ENCODE measurements at regions not wholly inside any gene's neighbourhood (a gene's known extent, or its start where the extent isn't known, plus 50 kb on each side); places are given as distances from the start of the nearest gene placed in this dataset.

GRCh38 chr18:44536619-44537018 is 144.1 kb upstream of the SETBP1 start:
- no peak overlapping the region for H3K27ac ChIP-seq
- DNase-seq: no peak
- H3K4me1 ChIP-seq: no peaks in the 10 kb centered on the region
- 80 to 83% methylated on average over 1 of the region's 1 CpG for whole genome bisulfite sequencing, 2 donors
- no peaks in the 10 kb centered on the region for H3K27me3 ChIP-seq
- H3K36me3 ChIP-seq (ENCODE audit: low read depth, missing control alignments): no peaks in the 10 kb centered on the region
- H3K4me3 ChIP-seq: no peak overlapping the region
- H3K9me3 ChIP-seq: no peaks in the 10 kb centered on the region
- TF ChIP-seq POLR2A (IDR thresholded peaks at IDR 0.05): no peak
- no peak for TF ChIP-seq CTCF (IDR thresholded peaks at IDR 0.05)
- intact Hi-C loops (cut with DNase I; ENCODE audit: low total_unique reads): no loop called here

GRCh38 chr18:44537526-44537925 is 143.2 kb upstream of the SETBP1 start:
- no peak for TF ChIP-seq POLR2A (IDR thresholded peaks at IDR 0.05)
- no peak for TF ChIP-seq CTCF (IDR thresholded peaks at IDR 0.05)
- no peak for DNase-seq
- Histone ChIP-seq H3K9me3 (no peaks in the 10 kb centered on the region), H3K4me3 (no peak overlapping the region), H3K4me1 (no peaks in the 10 kb centered on the region), H3K27ac (no peak overlapping the region), H3K27me3 (no peaks in the 10 kb centered on the region), H3K36me3 (ENCODE audit: low read depth, missing control alignments) (no peaks in the 10 kb centered on the region)
- 97 to 98% methylated on average over 2 of the region's 2 CpGs for WGBS, 2 donors
- intact Hi-C loops (cut with DNase I; ENCODE audit: low total_unique reads): no loop called here

DNA sequence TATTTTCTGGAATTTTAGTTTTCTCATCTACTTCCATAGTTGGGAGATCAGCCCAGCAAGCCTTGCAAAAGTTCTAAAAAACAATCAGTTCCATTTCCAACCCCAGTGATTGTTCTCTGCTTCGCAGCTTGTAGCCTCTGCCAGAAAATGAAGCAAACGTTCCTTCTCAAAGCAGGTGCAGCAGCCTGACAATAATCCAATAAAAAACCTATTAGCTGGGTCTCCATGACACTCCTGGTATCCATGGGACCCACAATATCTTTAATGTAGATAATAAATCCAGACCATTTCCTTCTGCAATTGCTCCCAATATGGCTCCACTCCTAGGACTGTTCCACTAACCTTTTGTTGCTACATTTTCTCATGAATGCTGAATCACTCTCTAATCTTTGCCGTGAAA is 140.8 kb upstream of the SETBP1 start:
- intact Hi-C loops (cut with DNase I; ENCODE audit: low total_unique reads): no loop called here
- no peak for TF ChIP-seq POLR2A (IDR thresholded peaks at IDR 0.05)
- no peak for TF ChIP-seq CTCF (IDR thresholded peaks at IDR 0.05)
- no peak overlapping the region for H3K4me3 ChIP-seq
- H3K27me3 ChIP-seq: no peaks in the 10 kb centered on the region
- no peaks in the 10 kb centered on the region for H3K36me3 ChIP-seq (ENCODE audit: low read depth, missing control alignments)
- 68 to 83% methylated on average over 3 of the region's 3 CpGs for WGBS, 2 donors
- no peak for DNase-seq
- H3K4me1 ChIP-seq: no peaks in the 10 kb centered on the region
- no peak overlapping the region for H3K27ac ChIP-seq
- no peaks in the 10 kb centered on the region for H3K9me3 ChIP-seq

DNA sequence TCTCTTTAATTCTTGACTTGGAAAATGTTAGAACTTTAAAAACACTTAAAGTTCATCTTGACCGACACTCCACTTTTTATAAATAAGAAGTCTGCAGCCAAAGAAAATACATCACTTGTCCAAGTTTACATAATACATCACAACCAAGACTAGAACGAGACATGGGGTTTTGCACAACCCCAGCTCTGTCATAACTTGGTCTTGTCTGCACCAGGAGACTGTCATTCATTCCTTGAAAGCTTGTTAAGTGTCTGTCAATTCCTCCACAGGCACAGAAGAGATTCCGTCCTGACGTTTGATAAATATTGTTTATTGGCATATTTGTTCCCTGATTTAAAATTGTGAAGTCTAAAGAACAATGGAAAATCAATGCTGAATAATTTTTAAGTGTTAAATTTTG is 139.5 kb upstream of the SETBP1 start:
- Histone ChIP-seq H3K36me3 (ENCODE audit: low read depth, missing control alignments) (no peaks in the 10 kb centered on the region), H3K27ac (no peak overlapping the region), H3K9me3 (no peaks in the 10 kb centered on the region), H3K4me1 (no peaks in the 10 kb centered on the region), H3K4me3 (no peak overlapping the region), H3K27me3 (no peaks in the 10 kb centered on the region)
- no peak for TF ChIP-seq POLR2A (IDR thresholded peaks at IDR 0.05)
- TF ChIP-seq CTCF (IDR thresholded peaks at IDR 0.05): no peak
- intact Hi-C loops (cut with DNase I; ENCODE audit: low total_unique reads): no loop called here
- no peak for DNase-seq
- WGBS, 2 donors: 70 to 73% methylated on average over 4 of the region's 4 CpGs

GRCh38 chr18:44541781-44542180 is 138.9 kb upstream of the SETBP1 start:
- H3K36me3 ChIP-seq (ENCODE audit: low read depth, missing control alignments): no peaks in the 10 kb centered on the region
- no peak for DNase-seq
- 0% methylated on average over 1 of the region's 1 CpG for WGBS, 2 donors
- intact Hi-C loops (cut with DNase I; ENCODE audit: low total_unique reads): no loop called here
- TF ChIP-seq CTCF (IDR thresholded peaks at IDR 0.05): no peak
- TF ChIP-seq POLR2A (IDR thresholded peaks at IDR 0.05): no peak
- no peaks in the 10 kb centered on the region for H3K4me1 ChIP-seq
- H3K27me3 ChIP-seq: no peaks in the 10 kb centered on the region
- H3K4me3 ChIP-seq: no peak overlapping the region
- no peaks in the 10 kb centered on the region for H3K9me3 ChIP-seq
- H3K27ac ChIP-seq: no peak overlapping the region
